VCaP (cell line): ENCODE measurements at regions not wholly inside any gene's neighbourhood (a gene's known extent, or its start where the extent isn't known, plus 50 kb on each side); places are given as distances from the start of the nearest gene placed in this dataset.

Source experiments
- H3K27ac ChIP-seq: fragments of 450-650 bp; 2 replicates; pipeline ENCODE4 v1.5.1; 2017
- CTCF ChIP-seq: fragments of 450-650 bp; conservative IDR thresholded peaks from 2 replicates; pipeline ENCODE4 v1.5.1; 2017; ENCODE audit warnings: mild to moderate bottlenecking, moderate library complexity

GRCh38 chr18:56321470-56321869, 316.9 kb downstream of the TXNL1 start:
- no peak for TF ChIP-seq CTCF
- no peak overlapping the region for H3K27ac ChIP-seq

- no peak overlapping the region for H3K27ac ChIP-seq
These were observed 318.4 kb downstream of the TXNL1 start for GRCh38 chr18:56319953-56320352.

GRCh38 chr18:56316727-56317126, 321.7 kb downstream of the TXNL1 start:
- TF ChIP-seq CTCF, result no peak
- H3K27ac ChIP-seq, result no peak overlapping the region

More at GRCh38 chr18:56319953-56320352, 318.4 kb downstream of the TXNL1 start:
- TF ChIP-seq CTCF, result no peak

- no peak for TF ChIP-seq CTCF
- no peak overlapping the region for H3K27ac ChIP-seq
These were observed 323.0 kb downstream of the TXNL1 start for GRCh38 chr18:56315363-56315762.

GRCh38 chr18:56314396-56314795, 324.0 kb downstream of the TXNL1 start:
- no peak for TF ChIP-seq CTCF
- H3K27ac ChIP-seq, result no peak overlapping the region

GRCh38 chr18:56312551-56313335, 325.6 kb downstream of the TXNL1 start:
- no peak overlapping the region for H3K27ac ChIP-seq
- TF ChIP-seq CTCF, result no peak

- no peak for TF ChIP-seq CTCF
- H3K27ac ChIP-seq, result no peak overlapping the region
These were observed 329.3 kb downstream of the TXNL1 start for GRCh38 chr18:56309104-56309503.
